HEK293 (cell line): ENCODE measurements at regions not wholly inside any gene's neighbourhood (a gene's known extent, or its start where the extent isn't known, plus 50 kb on each side); places are given as distances from the start of the nearest gene placed in this dataset.

Source experiments
- CTCF ChIA-PET: fragments of 350-600 bp; formaldehyde crosslinking; extraction: SDS; loops from one replicate; lab custom pipeline; 2021; ENCODE audit warnings: antibody characterized with exemption; lab: Yijun Ruan, JAX
- POLR2A ChIA-PET: fragments of 300-600 bp; formaldehyde crosslinking; extraction: SDS; loops from one replicate; lab custom pipeline; 2020; ENCODE audit warnings: antibody characterized with exemption, inconsistent platforms; lab: Yijun Ruan, JAX
- H3K27ac ChIP-seq: fragments of 200-500 bp; sonication (Bioruptor generic); 2 replicates; pipeline ENCODE4 v1.5.1; 2014; ENCODE audit warnings: low read depth, low read length, control low read depth, inconsistent platforms; ENCODE audit errors: extremely low read depth
- H3K36me3 ChIP-seq, 2 experiments: fragments of 200-500 bp in 1 of 2; sonication (Bioruptor generic) in 1 of 2; 1 replicate in 1 of 2; 2 replicates in 1 of 2; pipeline ENCODE4 v1.5.1; 2014 to 2017; ENCODE audit warnings: inconsistent platforms in 2 of 2, low read length in 2 of 2; ENCODE audit not compliant: control insufficient read depth in 2 of 2, insufficient read depth in 1 of 2
- H3K4me1 ChIP-seq: fragments of 200-500 bp; sonication (Bioruptor generic); 2 replicates; pipeline ENCODE4 v1.5.1; 2014; ENCODE audit warnings: mild to moderate bottlenecking, low read length, inconsistent platforms; ENCODE audit not compliant: control insufficient read depth, insufficient read depth
- H3K4me3 ChIP-seq: 2 replicates; pipeline ENCODE4 v1.5.1; 2011; ENCODE audit warnings: low read depth, mild to moderate bottlenecking, control low read depth, low read length, moderate library complexity
- H3K9me3 ChIP-seq: fragments of 200-500 bp; sonication (Bioruptor generic); 2 replicates; pipeline ENCODE4 v1.5.1; 2014; ENCODE audit warnings: low read depth, low read length, inconsistent platforms; ENCODE audit not compliant: control insufficient read depth, insufficient read depth
- ATF2 ChIP-seq: fragments of 450-650 bp; formaldehyde crosslinking; IDR thresholded peaks from 2 replicates; pipeline ENCODE4 v1.5.1; 2016; ENCODE audit warnings: missing biosample characterization, missing genetic modification characterization, low read depth
- FEZF1 ChIP-seq: fragments of 450-650 bp; formaldehyde crosslinking; IDR thresholded peaks from 2 replicates; pipeline ENCODE4 v1.5.1; 2016; ENCODE audit warnings: missing biosample characterization, missing genetic modification characterization
- GLIS2 ChIP-seq: fragments of 450-650 bp; formaldehyde crosslinking; IDR thresholded peaks from 2 replicates; pipeline ENCODE4 v1.5.1; 2016; ENCODE audit warnings: missing biosample characterization, missing genetic modification characterization
- HOXD13 ChIP-seq: sonication (generic); formaldehyde crosslinking; IDR thresholded peaks from 2 replicates; pipeline ENCODE4 v1.8.0; 2022; ENCODE audit warnings: missing genetic modification reagents, borderline replicate concordance
- OSR2 ChIP-seq: fragments of 450-650 bp; formaldehyde crosslinking; IDR thresholded peaks from 2 replicates; pipeline ENCODE4 v1.5.1; 2016; ENCODE audit warnings: missing biosample characterization, missing genetic modification characterization
- PRDM1 ChIP-seq: fragments of 450-650 bp; formaldehyde crosslinking; IDR thresholded peaks from 2 replicates; pipeline ENCODE4; 2016; ENCODE audit warnings: missing biosample characterization, missing genetic modification characterization
- ZFP3 ChIP-seq: fragments of 450-650 bp; formaldehyde crosslinking; IDR thresholded peaks from 2 replicates; pipeline ENCODE4 v1.5.1; 2016; ENCODE audit warnings: low read depth, missing biosample characterization, missing genetic modification characterization
- ZNF112 ChIP-seq: fragments of 450-650 bp; formaldehyde crosslinking; IDR thresholded peaks from 2 replicates; pipeline ENCODE4 v1.5.0; 2017; ENCODE audit warnings: missing biosample characterization, missing genetic modification characterization
- ZNF133 ChIP-seq: fragments of 450-650 bp; formaldehyde crosslinking; IDR thresholded peaks from 2 replicates; pipeline ENCODE4 v1.5.1; 2016; ENCODE audit warnings: missing biosample characterization, missing genetic modification characterization
- ZNF140 ChIP-seq: fragments of 450-650 bp; formaldehyde crosslinking; IDR thresholded peaks from 2 replicates; pipeline ENCODE4 v1.5.1; 2016; ENCODE audit warnings: missing biosample characterization, missing genetic modification characterization
- ZNF169 ChIP-seq: fragments of 450-650 bp; formaldehyde crosslinking; IDR thresholded peaks from 2 replicates; pipeline ENCODE4 v1.5.1; 2016; ENCODE audit warnings: missing biosample characterization, missing genetic modification characterization
- ZNF211 ChIP-seq: fragments of 450-650 bp; formaldehyde crosslinking; IDR thresholded peaks from 2 replicates; pipeline ENCODE4 v1.5.1; 2016; ENCODE audit warnings: low read depth, missing biosample characterization, missing genetic modification characterization
- ZNF391 ChIP-seq: fragments of 450-650 bp; formaldehyde crosslinking; IDR thresholded peaks from 2 replicates; pipeline ENCODE4 v1.5.1; 2016; ENCODE audit warnings: low read depth, missing biosample characterization, missing genetic modification characterization, borderline replicate concordance
- ZNF426 ChIP-seq: fragments of 450-650 bp; formaldehyde crosslinking; IDR thresholded peaks from 2 replicates; pipeline ENCODE4 v1.5.1; 2017; ENCODE audit warnings: missing biosample characterization, missing genetic modification characterization, mild to moderate bottlenecking, inconsistent platforms, moderate library complexity
- ZNF449 ChIP-seq: fragments of 450-650 bp; formaldehyde crosslinking; IDR thresholded peaks from 2 replicates; pipeline ENCODE4 v1.5.1; 2017; ENCODE audit warnings: missing biosample characterization, mild to moderate bottlenecking, missing genetic modification characterization, moderate library complexity
- ZNF530 ChIP-seq: fragments of 450-650 bp; formaldehyde crosslinking; IDR thresholded peaks from 2 replicates; pipeline ENCODE4 v1.5.1; 2016; ENCODE audit warnings: low read depth, missing biosample characterization, missing genetic modification characterization
- ZNF561 ChIP-seq: fragments of 450-650 bp; IDR thresholded peaks from 2 replicates; pipeline ENCODE4 v1.5.1; 2018; ENCODE audit warnings: missing biosample characterization, missing genetic modification characterization, borderline replicate concordance
- ZNF626 ChIP-seq: fragments of 450-650 bp; sonication (Bioruptor Pico); formaldehyde crosslinking; IDR thresholded peaks from 2 replicates; pipeline ENCODE4 v1.5.1; 2018; ENCODE audit warnings: missing biosample characterization, missing genetic modification characterization, inconsistent platforms
- ZNF747 ChIP-seq: fragments of 450-650 bp; formaldehyde crosslinking; IDR thresholded peaks from 2 replicates; pipeline ENCODE4 v1.5.1; 2016; ENCODE audit warnings: missing biosample characterization, missing genetic modification characterization
- ZNF76 ChIP-seq: fragments of 450-650 bp; formaldehyde crosslinking; IDR thresholded peaks from 2 replicates; pipeline ENCODE4; 2016; ENCODE audit warnings: low read depth, missing biosample characterization, missing genetic modification characterization, borderline replicate concordance
- TF ChIP-seq, protein P1 (sequence below): fragments of 450-650 bp; formaldehyde crosslinking; IDR thresholded peaks from 2 replicates; pipeline ENCODE4 v1.5.1; 2016; ENCODE audit warnings: missing biosample characterization, missing genetic modification characterization

DNA sequence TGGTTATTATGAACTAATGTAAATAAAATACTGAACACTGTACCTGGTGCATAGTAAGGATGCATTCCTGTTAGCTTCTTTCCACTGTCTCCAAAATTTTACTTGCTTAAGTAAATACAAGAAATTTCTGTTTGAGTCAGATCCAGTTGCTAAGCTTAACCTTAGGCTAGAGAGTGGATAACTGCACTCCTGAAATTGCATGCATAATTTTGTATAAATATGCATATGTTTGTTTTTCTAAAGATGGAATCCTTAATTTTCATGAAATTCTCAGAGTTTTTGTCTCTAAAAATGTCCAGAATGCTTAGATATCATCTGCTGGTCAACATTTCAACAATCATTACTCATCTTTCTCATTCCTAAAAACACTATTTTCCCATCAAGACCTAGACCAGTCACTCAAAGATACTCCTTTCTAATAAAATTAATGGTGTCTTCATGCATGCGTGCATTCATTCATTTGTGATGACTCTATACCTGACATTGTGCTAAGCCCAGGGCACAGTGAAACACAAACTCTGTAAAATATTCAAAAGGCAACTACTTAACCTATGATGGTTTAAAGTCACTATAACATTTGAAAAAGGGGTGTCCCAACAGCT, 284.8 kb downstream of the SEC61B start:
- POLR2A ChIA-PET: no interaction called here
- Histone ChIP-seq H3K4me3 (no peak overlapping the region), H3K36me3 (no peaks in the 10 kb centered on the region), H3K9me3 (no peaks in the 10 kb centered on the region), H3K27ac (no peak overlapping the region), H3K4me1 (no peaks in the 10 kb centered on the region)
- CTCF ChIA-PET: interaction anchor here (0.6 kb wide), 3 partner anchors 129 to 1033 kb away, joined by 3 to 4 read pairs (median 3); no protein-coding TSS in a partner anchor
- TF ChIP-seq ZNF112 (no peak), ZNF169 (tag by site-specific recombination) (no peak)

- no peak for TF ChIP-seq ZFP3
- TF ChIP-seq ZNF449: no peak
- no peak for TF ChIP-seq ZNF626 (tag by site-specific recombination)
- no peak for TF ChIP-seq FEZF1
- TF ChIP-seq OSR2 (tag by site-specific recombination): no peak
- no peak for TF ChIP-seq ZNF112
- ChIA-PET POLR2A (no interaction called here), CTCF (interaction anchor here (0.9 kb wide), 1 partner anchor 47 kb away, joined by 3 read pairs; no protein-coding TSS in a partner anchor)
- no peak overlapping the region for H3K27ac ChIP-seq
- no peaks in the 10 kb centered on the region for H3K9me3 ChIP-seq
- H3K4me1 ChIP-seq: no peaks in the 10 kb centered on the region
- no peaks in the 10 kb centered on the region for H3K36me3 ChIP-seq
- H3K4me3 ChIP-seq: no peak overlapping the region
These were observed 287.1 kb downstream of the SEC61B start for GRCh38 chr9:99509065-99509745.

GRCh38 chr9:99509900-99510535, 287.9 kb downstream of the SEC61B start:
- Histone ChIP-seq H3K27ac (no peak overlapping the region), H3K36me3 (no peaks in the 10 kb centered on the region), H3K4me1 (no peaks in the 10 kb centered on the region), H3K4me3 (no peak overlapping the region), H3K9me3 (no peaks in the 10 kb centered on the region)
- no peak for TF ChIP-seq ZNF561 (tag by site-specific recombination)
- TF ChIP-seq ZNF76 (tag by site-specific recombination): no peak
- no peak for TF ChIP-seq ZNF140 (tag by site-specific recombination)
- no peak for TF ChIP-seq HOXD13 (CRISPR knock-in tag)
- no peak for TF ChIP-seq ZNF747
- TF ChIP-seq ZNF133: no peak
- TF ChIP-seq GLIS2 (tag by site-specific recombination): no peak
- ChIA-PET POLR2A (no interaction called here), CTCF (interaction anchor here (0.9 kb wide), 1 partner anchor 48 kb away, joined by 3 read pairs; no protein-coding TSS in a partner anchor)

- Histone ChIP-seq H3K4me3 (no peak overlapping the region), H3K27ac (no peak overlapping the region), H3K36me3 (no peaks in the 10 kb centered on the region), H3K9me3 (no peaks in the 10 kb centered on the region), H3K4me1 (no peaks in the 10 kb centered on the region)
- ChIA-PET CTCF (no interaction called here), POLR2A (no interaction called here)
- TF ChIP-seq ZNF530 (tag by site-specific recombination) (no peak), ZNF626 (tag by site-specific recombination) (no peak), ZNF211 (tag by site-specific recombination) (no peak), ZNF391 (no peak), PRDM1 (no peak), ZNF426 (no peak), ATF2 (no peak)
- TF ChIP-seq, protein P1, sequence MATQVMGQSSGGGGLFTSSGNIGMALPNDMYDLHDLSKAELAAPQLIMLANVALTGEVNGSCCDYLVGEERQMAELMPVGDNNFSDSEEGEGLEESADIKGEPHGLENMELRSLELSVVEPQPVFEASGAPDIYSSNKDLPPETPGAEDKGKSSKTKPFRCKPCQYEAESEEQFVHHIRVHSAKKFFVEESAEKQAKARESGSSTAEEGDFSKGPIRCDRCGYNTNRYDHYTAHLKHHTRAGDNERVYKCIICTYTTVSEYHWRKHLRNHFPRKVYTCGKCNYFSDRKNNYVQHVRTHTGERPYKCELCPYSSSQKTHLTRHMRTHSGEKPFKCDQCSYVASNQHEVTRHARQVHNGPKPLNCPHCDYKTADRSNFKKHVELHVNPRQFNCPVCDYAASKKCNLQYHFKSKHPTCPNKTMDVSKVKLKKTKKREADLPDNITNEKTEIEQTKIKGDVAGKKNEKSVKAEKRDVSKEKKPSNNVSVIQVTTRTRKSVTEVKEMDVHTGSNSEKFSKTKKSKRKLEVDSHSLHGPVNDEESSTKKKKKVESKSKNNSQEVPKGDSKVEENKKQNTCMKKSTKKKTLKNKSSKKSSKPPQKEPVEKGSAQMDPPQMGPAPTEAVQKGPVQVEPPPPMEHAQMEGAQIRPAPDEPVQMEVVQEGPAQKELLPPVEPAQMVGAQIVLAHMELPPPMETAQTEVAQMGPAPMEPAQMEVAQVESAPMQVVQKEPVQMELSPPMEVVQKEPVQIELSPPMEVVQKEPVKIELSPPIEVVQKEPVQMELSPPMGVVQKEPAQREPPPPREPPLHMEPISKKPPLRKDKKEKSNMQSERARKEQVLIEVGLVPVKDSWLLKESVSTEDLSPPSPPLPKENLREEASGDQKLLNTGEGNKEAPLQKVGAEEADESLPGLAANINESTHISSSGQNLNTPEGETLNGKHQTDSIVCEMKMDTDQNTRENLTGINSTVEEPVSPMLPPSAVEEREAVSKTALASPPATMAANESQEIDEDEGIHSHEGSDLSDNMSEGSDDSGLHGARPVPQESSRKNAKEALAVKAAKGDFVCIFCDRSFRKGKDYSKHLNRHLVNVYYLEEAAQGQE: no peak
These were observed 289.6 kb downstream of the SEC61B start for GRCh38 chr9:99511723-99512122.
